ENCODE measurements at regions not wholly inside any gene's neighbourhood (a gene's known extent, or its start where the extent isn't known, plus 50 kb on each side); places are given as distances from the start of the nearest gene placed in this dataset.

DNA sequence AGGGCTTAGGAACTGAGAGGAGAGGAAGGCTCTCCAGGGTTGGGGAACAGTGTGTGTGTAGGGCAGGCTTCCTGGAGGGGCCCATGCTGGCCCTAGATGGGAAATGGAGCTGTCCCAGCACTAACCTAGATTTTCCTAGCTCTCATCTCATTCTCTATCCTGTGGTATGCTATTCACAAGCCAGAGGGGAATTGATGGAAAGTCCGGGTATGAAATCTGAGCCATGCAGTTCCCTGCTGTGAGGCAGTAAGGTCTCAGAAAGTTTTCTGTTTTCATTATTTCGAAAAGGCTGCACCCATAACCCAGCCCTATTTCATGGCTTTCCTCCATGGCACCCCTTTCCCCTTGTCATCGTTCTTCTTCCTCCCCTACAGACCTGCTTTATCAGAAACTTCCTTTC, 220.3 kb downstream of the RPS24 start:
- TF ChIP-seq, protein P1, sequence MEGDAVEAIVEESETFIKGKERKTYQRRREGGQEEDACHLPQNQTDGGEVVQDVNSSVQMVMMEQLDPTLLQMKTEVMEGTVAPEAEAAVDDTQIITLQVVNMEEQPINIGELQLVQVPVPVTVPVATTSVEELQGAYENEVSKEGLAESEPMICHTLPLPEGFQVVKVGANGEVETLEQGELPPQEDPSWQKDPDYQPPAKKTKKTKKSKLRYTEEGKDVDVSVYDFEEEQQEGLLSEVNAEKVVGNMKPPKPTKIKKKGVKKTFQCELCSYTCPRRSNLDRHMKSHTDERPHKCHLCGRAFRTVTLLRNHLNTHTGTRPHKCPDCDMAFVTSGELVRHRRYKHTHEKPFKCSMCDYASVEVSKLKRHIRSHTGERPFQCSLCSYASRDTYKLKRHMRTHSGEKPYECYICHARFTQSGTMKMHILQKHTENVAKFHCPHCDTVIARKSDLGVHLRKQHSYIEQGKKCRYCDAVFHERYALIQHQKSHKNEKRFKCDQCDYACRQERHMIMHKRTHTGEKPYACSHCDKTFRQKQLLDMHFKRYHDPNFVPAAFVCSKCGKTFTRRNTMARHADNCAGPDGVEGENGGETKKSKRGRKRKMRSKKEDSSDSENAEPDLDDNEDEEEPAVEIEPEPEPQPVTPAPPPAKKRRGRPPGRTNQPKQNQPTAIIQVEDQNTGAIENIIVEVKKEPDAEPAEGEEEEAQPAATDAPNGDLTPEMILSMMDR (IDR thresholded peaks at IDR 0.05; ENCODE audit: insufficient read depth, low read depth, low read length, missing control alignments), result no peak
- no peak for DNase-seq (ENCODE audit: low read depth)
- H3K4me3 ChIP-seq (ENCODE audit: low read depth, low read length), result no peak overlapping the region

DNA sequence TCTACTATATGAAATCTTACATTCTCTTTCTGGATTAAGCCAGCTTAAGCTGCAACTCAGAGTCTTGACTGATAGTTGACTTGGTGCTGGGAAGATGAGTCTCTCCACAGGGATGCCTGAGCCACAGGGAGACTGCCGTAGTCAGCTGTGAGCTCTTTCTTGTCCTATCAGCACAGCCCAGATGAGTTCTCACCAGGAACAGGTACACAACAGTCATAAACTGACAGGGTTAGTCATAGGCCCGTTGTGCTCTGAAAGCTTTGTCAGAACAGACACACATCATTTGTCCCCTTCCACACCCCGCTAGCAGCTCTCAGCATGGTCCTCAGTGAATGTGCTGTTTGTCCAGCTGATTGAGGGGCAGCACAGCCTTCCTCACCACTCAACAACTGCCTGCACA, 221.6 kb downstream of the RPS24 start:
- no peak overlapping the region for H3K4me3 ChIP-seq (ENCODE audit: low read depth, low read length)
- no peak for DNase-seq (ENCODE audit: low read depth)
- TF ChIP-seq, protein P1 (IDR thresholded peaks at IDR 0.05; ENCODE audit: insufficient read depth, low read depth, low read length, missing control alignments), result no peak

DNA sequence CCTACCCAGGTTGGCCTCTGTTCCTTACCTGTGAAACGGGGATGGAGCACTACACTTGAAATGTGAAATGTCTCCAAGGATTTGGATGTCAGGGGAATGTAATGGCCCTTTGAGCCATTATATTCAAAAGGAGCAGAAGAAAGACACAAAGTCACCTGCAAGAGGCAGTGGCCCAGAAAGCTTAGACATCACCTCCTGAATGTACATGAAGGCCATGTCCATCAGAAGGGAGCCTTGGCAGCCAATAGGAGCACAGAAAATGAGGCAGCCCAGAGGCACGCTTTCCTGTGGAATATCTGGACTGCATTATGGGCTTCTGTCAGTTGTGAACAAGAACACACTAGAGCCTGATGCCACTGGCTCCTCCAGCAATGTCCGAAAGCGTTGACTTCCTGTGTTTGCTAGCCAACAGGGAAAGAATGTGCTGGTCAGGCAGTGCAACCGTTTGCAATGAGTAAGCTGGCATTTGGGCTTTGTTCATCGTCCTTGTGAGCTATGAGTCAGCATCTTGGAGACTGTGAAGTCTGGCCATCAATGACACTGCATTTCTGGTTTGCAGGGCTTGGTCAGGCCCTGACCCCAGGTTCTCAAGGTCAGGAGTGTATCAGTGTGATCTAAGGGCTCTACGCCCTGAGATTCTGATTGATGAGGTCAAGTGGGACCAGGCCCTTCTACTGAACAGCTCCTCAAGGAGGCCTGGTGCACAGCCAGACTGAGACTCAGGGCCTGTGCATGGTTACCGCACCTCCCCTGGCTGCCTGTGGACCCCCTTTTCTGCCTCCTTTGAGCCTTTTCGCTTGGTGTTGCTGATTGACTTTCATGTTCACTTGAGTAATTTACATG, 222.4 kb downstream of the RPS24 start:
- DNase-seq (ENCODE audit: low read depth), result no peak
- H3K4me3 ChIP-seq (ENCODE audit: low read depth, low read length), result no peak overlapping the region
- TF ChIP-seq, protein P1 (IDR thresholded peaks at IDR 0.05; ENCODE audit: insufficient read depth, low read depth, low read length, missing control alignments), result no peak

DNA sequence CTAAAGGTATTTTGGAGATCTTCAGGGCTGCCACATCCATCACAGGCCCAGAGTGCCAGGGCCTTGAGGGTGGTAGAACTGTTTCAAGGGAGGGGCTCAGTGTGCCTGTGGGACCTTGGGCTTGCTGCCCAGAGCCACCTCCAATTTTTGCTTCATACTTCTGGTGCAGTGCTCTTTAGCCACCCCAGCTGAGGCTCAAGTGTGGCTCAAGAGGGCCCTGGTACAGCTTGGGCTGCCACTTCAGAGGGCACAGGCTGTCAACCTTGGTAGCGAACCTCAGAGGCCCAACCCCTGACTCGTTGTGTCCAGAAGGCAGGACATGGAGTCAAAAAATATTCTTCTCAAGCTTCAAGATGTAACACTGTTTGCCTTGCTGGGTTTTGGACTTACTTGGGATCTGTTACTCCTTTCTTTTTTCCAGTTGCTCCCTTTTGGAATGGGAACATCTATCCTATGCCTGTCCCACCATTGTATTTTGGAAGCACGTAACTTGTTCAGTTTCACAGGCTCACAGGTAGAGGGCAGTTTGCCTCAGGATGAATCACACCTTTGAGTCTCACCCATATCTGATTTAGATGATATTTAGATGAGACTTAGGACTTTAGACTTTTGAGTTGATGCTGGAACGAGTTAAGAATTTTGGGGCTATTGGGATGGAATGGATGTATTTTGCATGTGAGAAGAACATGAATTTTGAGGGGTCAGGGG, 224.8 kb downstream of the RPS24 start:
- TF ChIP-seq, protein P1 (IDR thresholded peaks at IDR 0.05; ENCODE audit: insufficient read depth, low read depth, low read length, missing control alignments), result peak; percentile 14
- no peak for DNase-seq (ENCODE audit: low read depth)
- no peak overlapping the region for H3K4me3 ChIP-seq (ENCODE audit: low read depth, low read length)

DNA sequence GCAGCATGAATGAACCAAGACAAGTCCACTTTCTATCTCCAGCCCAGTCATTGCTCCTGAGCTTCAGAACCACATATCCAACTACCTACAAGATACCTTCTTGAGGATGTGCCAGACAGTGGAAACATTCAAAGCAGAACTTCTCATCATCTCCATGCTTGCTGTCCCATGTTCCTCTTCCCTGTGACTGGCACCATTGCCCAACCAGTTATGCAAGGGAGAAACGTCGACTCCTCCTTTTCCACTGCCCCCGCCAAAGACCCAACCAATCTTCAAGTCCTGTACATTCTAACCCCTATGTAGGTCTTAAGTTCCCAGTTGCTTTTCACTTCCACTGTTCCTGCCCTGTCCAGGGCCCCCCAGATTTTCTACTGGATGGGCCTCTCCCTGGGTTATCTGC, 225.7 kb downstream of the RPS24 start:
- TF ChIP-seq, protein P1 (IDR thresholded peaks at IDR 0.05; ENCODE audit: insufficient read depth, low read depth, low read length, missing control alignments), result no peak
- H3K4me3 ChIP-seq (ENCODE audit: low read depth, low read length), result no peak overlapping the region
- no peak for DNase-seq (ENCODE audit: low read depth)

DNA sequence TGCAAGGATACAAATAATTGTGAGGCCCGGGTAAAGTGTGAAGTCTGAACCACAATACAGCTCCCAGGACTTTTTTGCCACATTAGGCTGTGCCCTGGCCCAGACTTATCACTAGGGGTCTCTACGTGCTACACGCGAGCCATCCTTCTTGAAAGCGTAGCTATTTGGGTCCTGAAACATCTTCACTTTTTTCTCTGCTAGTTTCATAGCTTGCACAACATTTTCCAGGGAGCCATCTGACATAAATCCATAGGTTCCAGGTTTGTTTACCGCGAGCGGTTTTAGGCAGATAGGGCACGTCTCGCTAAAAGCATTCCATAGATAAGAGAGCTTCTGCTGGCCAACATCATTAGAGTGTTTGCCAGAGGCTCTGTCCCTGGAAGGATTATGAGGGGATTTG, 226.5 kb downstream of the RPS24 start:
- DNase-seq (ENCODE audit: low read depth), result no peak
- TF ChIP-seq, protein P1 (IDR thresholded peaks at IDR 0.05; ENCODE audit: insufficient read depth, low read depth, low read length, missing control alignments), result no peak
- H3K4me3 ChIP-seq (ENCODE audit: low read depth, low read length), result no peak overlapping the region

Data from GM12865 (cell line).